Activated CD8-positive, alpha-beta memory T cell treated with anti-CD3 and anti-CD28 coated beads for 48 hours (primary cell): ENCODE measurements at regions not wholly inside any gene's neighbourhood (a gene's known extent, or its start where the extent isn't known, plus 50 kb on each side); places are given as distances from the start of the nearest gene placed in this dataset.
"Not testable (repeated sequence)": the region's sequence is repeated elsewhere in the genome, so short reads cannot be mapped to it uniquely, and the experiment has no call there.

Source experiments
- DNase-seq, 3 experiments: peaks; one replicate each; pipeline ENCODE4 v3.0.0-alpha.2; 2020; ENCODE audit warnings: low read depth in 2 of 3, low spot score in 2 of 3

DNA sequence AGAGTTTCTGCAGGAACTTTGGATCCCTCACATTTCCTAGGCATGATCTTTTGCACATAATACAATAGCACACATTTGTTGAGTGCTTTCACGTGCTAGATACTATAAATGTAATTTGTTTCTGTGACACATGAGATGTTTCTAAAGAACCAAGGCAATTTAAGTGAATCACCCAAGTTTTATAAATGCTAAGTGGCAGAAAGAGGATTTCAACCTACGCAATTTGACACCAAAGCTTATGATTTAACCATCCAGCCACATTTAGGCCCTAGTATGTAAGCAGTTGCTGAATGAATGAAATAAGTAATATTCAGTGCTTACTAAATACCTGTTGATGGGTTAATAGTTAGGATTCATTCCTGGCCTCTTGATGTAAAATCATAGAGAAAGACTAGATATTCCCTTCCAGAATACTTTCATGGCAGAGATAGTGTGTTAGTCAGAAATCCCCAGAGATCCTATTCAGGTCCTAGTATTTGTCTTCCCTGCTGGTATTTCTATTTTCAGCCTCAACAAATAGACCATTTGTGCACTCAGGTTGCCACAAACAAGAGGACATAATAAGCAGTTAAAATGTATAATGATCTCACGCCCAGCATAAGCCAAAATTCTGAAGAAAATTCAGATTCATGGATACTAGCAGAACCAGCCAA, 572.6 kb downstream of the IPMK start:
- no peak for DNase-seq

DNA sequence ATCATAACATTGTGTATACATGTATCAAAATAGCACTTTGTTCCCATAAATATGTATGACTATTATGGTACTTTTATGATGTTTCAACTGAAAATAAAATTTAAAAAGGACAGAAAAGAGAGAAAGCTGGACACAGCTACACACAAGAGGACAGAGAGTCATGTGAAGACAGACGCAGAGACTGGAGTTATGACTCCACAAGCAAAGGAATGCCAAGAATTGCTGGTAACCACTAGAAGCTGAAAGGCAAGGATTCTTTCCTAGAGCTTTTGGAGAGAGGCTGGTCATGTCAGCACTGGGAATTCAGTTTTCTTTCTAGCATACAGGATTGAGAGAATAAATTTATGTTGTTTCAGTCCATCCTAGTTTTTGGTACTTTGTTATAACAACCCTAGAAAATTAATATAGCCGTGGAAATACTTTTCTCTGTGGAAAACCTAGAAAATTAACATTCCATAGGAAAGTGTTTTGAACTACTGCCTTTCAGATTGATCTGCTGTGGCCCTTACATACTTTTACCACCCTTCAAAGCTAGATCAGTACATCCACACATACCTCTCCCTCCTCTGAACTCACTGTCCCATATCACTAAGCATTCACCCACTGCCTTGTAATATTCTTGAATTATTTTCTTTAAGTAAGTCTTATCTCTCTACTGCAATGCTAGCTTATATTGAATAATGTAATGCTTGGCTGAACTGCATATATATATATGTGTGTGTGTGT, 575.3 kb downstream of the IPMK start:
- no peak for DNase-seq

GRCh38 chr10:57689596-57690297, 577.9 kb downstream of the IPMK start:
- DNase-seq, result no peak

DNA sequence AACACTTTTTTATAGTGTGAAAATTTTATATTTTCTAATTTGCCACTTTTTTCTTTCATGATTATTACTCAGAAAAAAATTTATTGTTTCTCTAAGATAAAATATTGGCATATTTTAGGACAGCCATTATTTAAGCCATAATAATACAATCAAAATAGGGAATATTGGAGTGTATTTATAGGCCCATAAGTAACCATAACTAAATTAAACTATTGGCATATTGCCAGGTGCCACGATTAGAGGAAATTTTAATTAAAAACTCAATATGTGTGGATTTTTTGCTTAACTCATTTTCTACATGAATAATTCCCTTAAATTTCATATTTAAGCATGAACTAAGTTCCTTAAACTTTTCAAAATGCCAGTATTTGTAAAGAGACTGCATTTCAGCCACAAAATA, 587.8 kb downstream of the IPMK start:
- DNase-seq, result no peak

- DNase-seq, result no peak
Measured at GRCh38 chr10:57675125-57675524, 592.6 kb downstream of the IPMK start.

- no peak for DNase-seq
Measured at GRCh38 chr10:57673446-57673960, 594.2 kb downstream of the IPMK start.

- DNase-seq, result no peak
Measured at GRCh38 chr10:57664815-57665214, 602.9 kb downstream of the IPMK start.

DNA sequence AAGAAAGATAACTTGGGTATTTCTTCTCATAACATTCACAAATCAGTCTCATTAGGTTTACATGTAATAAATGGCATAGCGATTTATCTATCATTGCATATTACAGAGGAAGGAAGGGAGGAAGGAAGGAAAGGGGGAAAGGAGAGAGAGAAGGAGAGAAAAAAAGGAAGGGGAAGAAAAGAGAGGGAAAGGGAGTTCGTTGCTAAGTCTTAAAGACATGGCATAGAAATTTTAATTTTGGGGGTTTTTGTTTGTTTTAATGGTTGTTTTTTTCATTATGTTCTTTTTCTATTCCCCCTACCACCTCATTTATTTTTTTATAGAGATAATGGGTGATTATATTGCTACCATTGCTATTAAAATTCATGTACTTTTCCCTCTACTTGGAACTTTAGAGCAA, 604.3 kb downstream of the IPMK start:
- no peak for DNase-seq

- no peak for DNase-seq
Measured at GRCh38 chr10:57661206-57661605, 606.5 kb downstream of the IPMK start.

GRCh38 chr10:57657164-57657765, 610.4 kb downstream of the IPMK start:
- DNase-seq, result peak in 1 of 3 experiments; percentile 0

DNA sequence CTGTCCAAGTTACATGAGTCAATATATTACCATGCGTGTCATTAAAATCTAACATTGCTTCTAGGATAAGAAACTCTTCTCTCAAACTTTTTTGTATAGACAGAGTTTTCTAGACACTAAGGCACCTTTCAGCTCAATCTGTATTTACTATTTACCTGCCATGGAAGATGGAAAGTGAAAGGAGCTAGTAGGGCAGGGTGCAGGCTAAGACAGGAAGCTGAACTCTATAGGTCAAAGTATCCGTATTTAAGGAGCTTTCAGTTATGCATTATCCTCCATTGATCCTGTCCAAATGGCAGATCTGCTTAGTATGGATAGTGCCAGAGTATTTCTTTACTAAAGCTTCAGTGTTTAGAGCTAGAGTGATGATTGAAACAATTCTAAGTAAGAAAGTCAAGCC, 612.8 kb downstream of the IPMK start:
- no peak for DNase-seq

GRCh38 chr10:57645108-57645507, 622.6 kb downstream of the IPMK start:
- DNase-seq, result not testable (repeated sequence)

DNA sequence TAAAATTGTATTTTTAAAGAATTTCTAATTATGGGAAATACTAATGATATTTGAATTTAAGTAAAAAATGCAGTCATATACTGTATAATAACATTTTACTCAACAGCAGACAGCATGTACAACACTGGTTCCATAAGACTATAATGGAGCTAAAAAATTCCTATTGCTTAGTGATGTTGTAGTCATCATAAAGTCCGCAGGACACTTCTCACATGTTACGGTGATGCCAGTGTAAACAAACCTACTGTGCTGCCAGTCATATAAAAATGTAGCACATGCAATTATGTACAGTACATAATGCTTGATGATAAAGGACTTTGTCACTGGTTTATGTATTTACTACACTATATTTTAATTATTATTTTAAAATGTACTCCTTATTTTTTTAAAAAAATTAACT, 629.3 kb downstream of the IPMK start:
- DNase-seq, result no peak

- no peak for DNase-seq
Measured at GRCh38 chr10:57628592-57629284, 639.0 kb downstream of the IPMK start.

DNA sequence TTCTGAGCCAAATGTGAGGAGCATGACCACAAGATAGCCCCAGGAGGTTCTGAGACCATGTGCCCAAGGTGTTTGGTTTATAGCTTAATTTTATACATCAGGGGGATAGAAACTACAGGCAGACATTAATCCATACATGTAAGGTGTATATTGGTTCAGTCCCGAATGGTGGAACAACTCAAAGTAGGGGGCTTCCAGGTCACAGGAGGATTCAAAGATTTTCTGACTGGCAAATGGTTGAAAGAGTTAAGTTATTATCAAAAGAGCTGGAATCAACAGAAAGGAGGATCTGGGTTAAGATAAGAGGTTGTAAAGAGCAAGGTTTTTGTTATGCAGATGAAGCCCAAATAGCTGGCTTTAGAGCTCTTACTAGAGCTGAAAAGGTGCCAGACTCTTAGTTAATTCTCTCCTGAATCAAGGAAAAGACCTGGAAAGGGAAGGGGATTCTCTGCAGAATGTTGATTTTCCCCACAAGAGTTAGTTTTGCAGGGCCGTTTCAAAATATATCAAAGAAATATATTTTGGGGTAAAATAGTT, 640.0 kb downstream of the IPMK start:
- DNase-seq, result no peak

- no peak for DNase-seq
Measured at GRCh38 chr10:57624856-57625592, 642.7 kb downstream of the IPMK start.

DNA sequence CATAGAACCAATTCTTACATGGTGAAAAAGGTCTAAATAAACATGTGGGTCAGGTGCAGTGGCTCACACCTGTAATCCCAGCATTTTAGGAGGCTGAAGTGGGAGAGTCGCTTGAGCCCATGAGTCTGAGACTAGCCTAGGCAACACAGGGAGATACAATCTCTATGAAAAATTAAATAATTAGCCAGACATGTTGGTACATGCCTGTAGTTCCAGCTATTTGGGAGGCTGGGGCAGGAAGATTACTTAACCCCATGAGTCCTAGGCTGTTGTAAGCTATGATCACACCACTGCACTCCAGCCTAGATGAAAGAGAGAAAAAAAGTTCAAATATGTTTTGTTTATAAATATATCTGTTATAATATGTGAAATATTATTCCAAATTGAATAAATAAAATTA, 643.6 kb downstream of the IPMK start:
- DNase-seq, result no peak

DNA sequence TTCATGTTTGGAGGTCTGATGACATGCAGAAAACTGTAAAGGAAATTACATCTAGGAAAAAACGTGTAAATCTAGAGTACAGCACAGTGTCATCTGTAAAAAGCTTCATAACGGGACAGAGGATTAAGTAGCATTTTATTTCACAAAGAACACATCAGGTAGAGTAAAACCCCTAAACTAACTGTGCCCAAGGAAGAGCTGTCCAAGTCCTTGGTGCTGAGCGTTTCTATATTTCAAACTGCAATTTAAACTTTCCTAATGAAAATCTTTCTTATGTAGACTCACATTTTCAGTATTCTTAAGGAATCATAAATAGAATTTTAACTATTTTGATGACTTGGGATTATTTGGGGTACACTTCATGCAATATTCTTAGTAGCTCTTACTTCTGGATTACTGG, 646.2 kb downstream of the IPMK start:
- DNase-seq, result no peak

- DNase-seq, result no peak
Measured at GRCh38 chr10:57605948-57606485, 661.7 kb downstream of the IPMK start.

DNA sequence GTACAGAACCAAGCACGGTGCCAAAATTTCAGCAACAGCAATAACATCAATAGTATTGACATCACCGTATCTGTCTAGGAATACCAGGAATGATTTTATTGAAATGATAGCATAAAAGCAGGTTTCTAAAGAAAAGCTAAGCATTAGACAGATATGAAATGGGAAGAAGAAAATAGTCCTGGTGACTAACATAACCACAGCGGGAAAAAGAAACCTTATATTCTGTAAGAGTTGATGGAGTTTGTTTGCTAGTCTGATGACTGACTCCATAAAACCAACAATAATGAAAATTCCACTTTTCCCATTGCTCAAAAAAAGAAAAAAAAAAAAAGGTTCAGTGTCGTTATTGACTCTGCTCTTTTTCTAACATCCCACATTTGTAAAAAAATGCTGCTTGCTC, 668.3 kb downstream of the IPMK start:
- no peak for DNase-seq
